ENCODE measurements at regions not wholly inside any gene's neighbourhood (a gene's known extent, or its start where the extent isn't known, plus 50 kb on each side); places are given as distances from the start of the nearest gene placed in this dataset.
"Not testable (repeated sequence)": the region's sequence is repeated elsewhere in the genome, so short reads cannot be mapped to it uniquely, and the experiment has no call there.

GRCh38 chr12:93219947-93220346, 157.8 kb upstream of the NUDT4 start:
- POLR2A ChIA-PET = no interaction called here
- CTCF ChIA-PET = no interaction called here

- ChIA-PET CTCF (no interaction called here), POLR2A (no interaction called here)
These were observed 155.9 kb upstream of the NUDT4 start for GRCh38 chr12:93221841-93222240.

GRCh38 chr12:93223440-93224426, 154.0 kb upstream of the NUDT4 start:
- ChIA-PET CTCF (interaction anchor here (1.0 kb wide), 1 partner anchor 439 kb away, joined by 3 read pairs; no protein-coding TSS in a partner anchor), POLR2A (no interaction called here)

GRCh38 chr12:93225094-93225493, 152.6 kb upstream of the NUDT4 start:
- ChIA-PET POLR2A (no interaction called here), CTCF (no interaction called here)

GRCh38 chr12:93226361-93226760, 151.4 kb upstream of the NUDT4 start:
- POLR2A ChIA-PET = no interaction called here

GRCh38 chr12:93229494-93230325, 148.0 kb upstream of the NUDT4 start:
- ChIA-PET CTCF (no interaction called here), POLR2A (no interaction called here)

More at GRCh38 chr12:93226361-93226760, 151.4 kb upstream of the NUDT4 start:
- CTCF ChIA-PET = no interaction called here

GRCh38 chr12:93230326-93230720, 147.4 kb upstream of the NUDT4 start:
- ChIA-PET POLR2A (no interaction called here), CTCF (interaction anchor here (0.6 kb wide), 1 partner anchor 225 kb away, joined by 3 read pairs; no protein-coding TSS in a partner anchor)

GRCh38 chr12:93231938-93232337, 145.8 kb upstream of the NUDT4 start:
- POLR2A ChIA-PET = no interaction called here

GRCh38 chr12:93234641-93235040, 143.1 kb upstream of the NUDT4 start:
- ChIA-PET POLR2A (no interaction called here), CTCF (no interaction called here)

More at GRCh38 chr12:93231938-93232337, 145.8 kb upstream of the NUDT4 start:
- CTCF ChIA-PET = no interaction called here

- POLR2A ChIA-PET = no interaction called here
These were observed 141.8 kb upstream of the NUDT4 start for GRCh38 chr12:93235881-93236280.

GRCh38 chr12:93237235-93237915, 140.3 kb upstream of the NUDT4 start:
- ChIA-PET POLR2A (no interaction called here), CTCF (no interaction called here)

More at GRCh38 chr12:93235881-93236280, 141.8 kb upstream of the NUDT4 start:
- CTCF ChIA-PET = no interaction called here

- CTCF ChIA-PET = not testable (repeated sequence)
These were observed 139.0 kb upstream of the NUDT4 start for GRCh38 chr12:93238512-93239262.

GRCh38 chr12:93239789-93240188, 137.9 kb upstream of the NUDT4 start:
- CTCF ChIA-PET, POLR2A ChIA-PET: not testable (repeated sequence)

More at GRCh38 chr12:93238512-93239262, 139.0 kb upstream of the NUDT4 start:
- POLR2A ChIA-PET = not testable (repeated sequence)

- ChIA-PET POLR2A (no interaction called here), CTCF (no interaction called here)
These were observed 135.4 kb upstream of the NUDT4 start for GRCh38 chr12:93242154-93242972.

GRCh38 chr12:93243382-93243688, 134.4 kb upstream of the NUDT4 start:
- POLR2A ChIA-PET = no interaction called here

GRCh38 chr12:93243689-93244513, 133.8 kb upstream of the NUDT4 start:
- ChIA-PET POLR2A (no interaction called here), CTCF (interaction anchor here (1.0 to 1.1 kb wide), 2 partner anchors 138 to 176 kb away, joined by 3 read pairs; no protein-coding TSS in a partner anchor)

More at GRCh38 chr12:93243382-93243688, 134.4 kb upstream of the NUDT4 start:
- CTCF ChIA-PET = no interaction called here

- ChIA-PET CTCF (interaction anchor here (1.0 to 1.1 kb wide), 2 partner anchors 137 to 175 kb away, joined by 3 read pairs; no protein-coding TSS in a partner anchor), POLR2A (no interaction called here)
These were observed 133.1 kb upstream of the NUDT4 start for GRCh38 chr12:93244514-93245077.
